Neural progenitor cell (in vitro differentiated cells): ENCODE measurements at regions not wholly inside any gene's neighbourhood (a gene's known extent, or its start where the extent isn't known, plus 50 kb on each side); places are given as distances from the start of the nearest gene placed in this dataset.

Source experiments
- DNase-seq: peaks from one replicate; pipeline ENCODE4 v3.0.0-alpha.2; 2016; ENCODE audit warnings: low spot score
- H2AFZ ChIP-seq: fragments of 200-600 bp; sonication (generic); replicated peaks from 2 replicates; pipeline ENCODE4 v1.6.1; 2016; ENCODE audit warnings: antibody characterized with exemption
- H3F3A ChIP-seq: fragments of 200-600 bp; sonication (generic); 2 replicates; pipeline ENCODE4 v1.6.1; 2016; ENCODE audit warnings: antibody characterized with exemption, low read depth
- H3K27ac ChIP-seq: fragments of 200-600 bp; sonication (generic); 2 replicates; pipeline ENCODE4 v1.5.1; 2016; ENCODE audit warnings: mild to moderate bottlenecking
- H3K27me3 ChIP-seq: fragments of 200-600 bp; sonication (generic); 2 replicates; pipeline ENCODE4 v1.6.1; 2016; ENCODE audit warnings: mild to moderate bottlenecking, moderate library complexity
- H3K36me3 ChIP-seq: fragments of 200-600 bp; sonication (generic); 2 replicates; pipeline ENCODE4 v1.5.1; 2016
- H3K4me1 ChIP-seq: fragments of 200-600 bp; sonication (generic); 2 replicates; pipeline ENCODE4 v1.6.1; 2016; ENCODE audit warnings: mixed run types
- H3K4me2 ChIP-seq: fragments of 200-600 bp; sonication (generic); 2 replicates; pipeline ENCODE4 v1.6.1; 2016
- H3K4me3 ChIP-seq: fragments of 200-600 bp; sonication (generic); 2 replicates; pipeline ENCODE4 v1.5.1; 2016
- H3K79me2 ChIP-seq: fragments of 200-600 bp; sonication (generic); 2 replicates; pipeline ENCODE4 v1.6.1; 2016; ENCODE audit warnings: low read depth
- H3K9ac ChIP-seq: fragments of 200-600 bp; sonication (generic); 2 replicates; pipeline ENCODE4 v1.6.1; 2016
- H3K9me3 ChIP-seq: fragments of 200-600 bp; sonication (generic); 2 replicates; pipeline ENCODE4 v1.5.1; 2016; ENCODE audit warnings: low read depth
- H4K20me1 ChIP-seq: fragments of 200-600 bp; sonication (generic); 2 replicates; pipeline ENCODE4 v1.6.1; 2016; ENCODE audit warnings: low read depth
- H3K27ac Mint-ChIP-seq: 3 replicates; pipeline ENCODE4 v1.8.0; 2021; ENCODE audit warnings: mixed read lengths
- H3K27me3 Mint-ChIP-seq: 2 replicates; pipeline ENCODE4 v1.8.0; 2022; ENCODE audit warnings: low read depth, mild to moderate bottlenecking, inconsistent platforms, moderate library complexity, mixed read lengths; ENCODE audit not compliant: insufficient read depth
- H3K36me3 Mint-ChIP-seq: 3 replicates; pipeline ENCODE4 v1.8.0; 2021; ENCODE audit warnings: mixed read lengths
- H3K4me1 Mint-ChIP-seq: 3 replicates; pipeline ENCODE4 v1.8.0; 2021; ENCODE audit warnings: mixed read lengths
- H3K4me3 Mint-ChIP-seq: 3 replicates; pipeline ENCODE4 v1.8.0; 2021; ENCODE audit warnings: mild to moderate bottlenecking, moderate library complexity, mixed read lengths
- H3K9me3 Mint-ChIP-seq: 3 replicates; pipeline ENCODE4 v1.8.0; 2020; ENCODE audit warnings: mixed read lengths
- CTCF ChIP-seq: fragments of 200-600 bp; sonication (generic); IDR thresholded peaks from 2 replicates; pipeline ENCODE4 v1.5.1; 2017; ENCODE audit warnings: antibody characterized with exemption, mild to moderate bottlenecking
- EZH2 ChIP-seq: fragments of 200-600 bp; sonication (generic); IDR thresholded peaks from 2 replicates; pipeline ENCODE4 v1.6.1; 2017; ENCODE audit warnings: antibody characterized with exemption, mild to moderate bottlenecking, moderate library complexity
- EZH2phosphoT487 ChIP-seq: fragments of 200-600 bp; sonication (generic); IDR thresholded peaks from 2 replicates; pipeline ENCODE4 v1.6.1; 2017; ENCODE audit warnings: antibody characterized with exemption

DNA sequence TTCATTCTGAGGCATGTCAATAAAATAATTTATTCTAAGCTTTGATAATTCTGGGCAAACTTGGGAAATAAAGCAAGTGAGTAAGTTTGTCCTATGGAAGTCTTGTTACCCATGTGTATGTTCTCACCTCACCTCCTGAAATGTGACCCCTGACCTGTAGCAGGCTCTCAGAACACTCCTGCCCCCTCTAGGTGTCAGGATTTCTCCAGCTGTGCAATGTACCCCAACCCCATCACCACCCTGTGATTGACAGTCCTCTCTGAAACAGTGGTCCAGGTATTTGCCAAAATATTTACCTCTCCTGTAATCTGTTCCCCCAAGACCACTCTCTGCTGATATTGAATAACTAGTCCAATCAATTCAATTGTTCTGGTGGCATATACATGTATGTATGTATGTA is 122.6 kb upstream of the PTER start:
- DNase-seq: peak; percentile 18
- no peaks in the 10 kb centered on the region for H3K36me3 Mint-ChIP-seq

DNA sequence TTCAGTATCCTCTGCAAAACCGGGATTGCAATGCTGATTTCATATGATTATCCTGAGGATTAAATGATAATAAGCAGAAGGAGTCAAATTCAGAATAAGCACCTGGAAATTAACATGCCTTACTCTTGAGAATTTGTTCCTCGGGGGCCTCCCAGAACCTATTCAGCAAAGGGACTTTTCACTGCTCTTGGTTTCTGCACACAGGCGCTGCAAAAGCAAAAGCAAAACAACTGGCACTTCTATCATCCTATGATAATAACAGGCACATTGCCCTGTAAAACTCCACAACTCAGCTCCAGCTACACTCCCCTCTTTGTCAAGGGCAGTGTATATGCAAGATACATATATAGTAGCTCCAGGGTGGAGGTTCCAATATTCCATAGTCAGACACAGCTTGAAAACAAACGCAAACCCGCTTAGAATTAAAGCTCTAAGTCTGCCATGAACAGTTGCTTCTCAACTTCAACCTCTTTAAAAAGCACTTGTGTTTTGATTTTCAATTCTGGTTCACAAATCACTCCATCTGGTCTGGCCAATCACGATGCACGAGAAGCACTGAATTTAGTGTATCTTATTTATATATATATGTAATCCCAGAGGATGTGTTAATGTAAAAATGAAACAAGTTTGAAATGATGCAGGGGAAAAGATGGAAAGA is 119.9 kb upstream of the PTER start:
- H3K79me2 ChIP-seq: no peaks in the 10 kb centered on the region
- H3K9me3 Mint-ChIP-seq: no peaks in the 10 kb centered on the region
- no peaks in the 10 kb centered on the region for H3K27me3 ChIP-seq
- H3K4me3 Mint-ChIP-seq: no peak overlapping the region
- H3K27ac ChIP-seq: no peak overlapping the region
- H3K4me2 ChIP-seq: no peak overlapping the region
- no peak for DNase-seq
- H3K4me1 ChIP-seq: no peaks in the 10 kb centered on the region
- H3K36me3 Mint-ChIP-seq: no peaks in the 10 kb centered on the region
- no peaks in the 10 kb centered on the region for H3K4me1 Mint-ChIP-seq
- peaks cover 2% of the 10 kb centered on the region for H3K27me3 Mint-ChIP-seq
- no peaks in the 10 kb centered on the region for H3K9me3 ChIP-seq
- no peak overlapping the region for H3K27ac Mint-ChIP-seq
- no peaks in the 10 kb centered on the region for H3K36me3 ChIP-seq
- H3F3A ChIP-seq: no peaks in the 10 kb centered on the region
- H3K4me3 ChIP-seq: no peak overlapping the region
- TF ChIP-seq EZH2phosphoT487 (no peak), CTCF (no peak), EZH2 (no peak)
- H3K9ac ChIP-seq: no peak overlapping the region
- no peaks in the 10 kb centered on the region for H4K20me1 ChIP-seq
- no peak overlapping the region for H2AFZ ChIP-seq

More for the DNA sequence above, 122.6 kb upstream of the PTER start:
- no peak overlapping the region for H3K4me2 ChIP-seq
- no peak overlapping the region for H3K9ac ChIP-seq
- no peaks in the 10 kb centered on the region for H3K79me2 ChIP-seq
- Mint-ChIP-seq H3K27me3 (peaks cover 1% of the 10 kb centered on the region), H3K4me3 (no peak overlapping the region), H3K9me3 (peaks cover 6% of the 10 kb centered on the region), H3K4me1 (no peaks in the 10 kb centered on the region), H3K27ac (no peak overlapping the region)
- no peak overlapping the region for H2AFZ ChIP-seq
- H3K9me3 ChIP-seq: no peaks in the 10 kb centered on the region
- no peak overlapping the region for H3K4me3 ChIP-seq
- H3K27ac ChIP-seq: no peak overlapping the region
- peak; percentile 31 for TF ChIP-seq CTCF
- TF ChIP-seq EZH2phosphoT487: no peak
- TF ChIP-seq EZH2: no peak
- H3K36me3 ChIP-seq: no peaks in the 10 kb centered on the region
- no peaks in the 10 kb centered on the region for H3K27me3 ChIP-seq
- H4K20me1 ChIP-seq: no peaks in the 10 kb centered on the region
- no peaks in the 10 kb centered on the region for H3F3A ChIP-seq
- H3K4me1 ChIP-seq: no peaks in the 10 kb centered on the region

- Histone ChIP-seq H3K27ac (no peak overlapping the region), H3K9ac (no peak overlapping the region), H3K4me3 (no peak overlapping the region), H4K20me1 (no peaks in the 10 kb centered on the region), H3K27me3 (no peaks in the 10 kb centered on the region), H3K4me1 (no peaks in the 10 kb centered on the region), H3K79me2 (no peaks in the 10 kb centered on the region), H3F3A (no peaks in the 10 kb centered on the region), H3K9me3 (no peaks in the 10 kb centered on the region), H3K4me2 (no peak overlapping the region), H2AFZ (no peak overlapping the region), H3K36me3 (no peaks in the 10 kb centered on the region)
- Mint-ChIP-seq H3K36me3 (no peaks in the 10 kb centered on the region), H3K27ac (no peak overlapping the region), H3K4me3 (no peak overlapping the region), H3K27me3 (peaks cover 3% of the 10 kb centered on the region), H3K4me1 (no peaks in the 10 kb centered on the region), H3K9me3 (no peaks in the 10 kb centered on the region)
- DNase-seq: no peak
- TF ChIP-seq CTCF: no peak
- TF ChIP-seq EZH2phosphoT487: no peak
- no peak for TF ChIP-seq EZH2
These were observed 95.2 kb upstream of the PTER start for GRCh38 chr10:16341637-16342036.
